ENCODE measurements at regions not wholly inside any gene's neighbourhood (a gene's known extent, or its start where the extent isn't known, plus 50 kb on each side); places are given as distances from the start of the nearest gene placed in this dataset.

GRCh38 chr17:73724341-73724740, 80.1 kb upstream of the SDK2 start:
- no peak for DNase-seq (ENCODE audit: low read depth)

GRCh38 chr17:73724990-73725389, 80.7 kb upstream of the SDK2 start:
- no peak for DNase-seq (ENCODE audit: low read depth)

GRCh38 chr17:73725794-73726515, 81.7 kb upstream of the SDK2 start:
- no peak for DNase-seq (ENCODE audit: low read depth)

GRCh38 chr17:73727941-73728340, 83.7 kb upstream of the SDK2 start:
- no peak for DNase-seq (ENCODE audit: low read depth)

- DNase-seq (ENCODE audit: low read depth): no peak
Observed at GRCh38 chr17:73729101-73729500, 84.9 kb upstream of the SDK2 start.

- no peak for DNase-seq (ENCODE audit: low read depth)
Observed at GRCh38 chr17:73731733-73732132, 87.5 kb upstream of the SDK2 start.

- DNase-seq (ENCODE audit: low read depth): no peak
Observed at GRCh38 chr17:73733517-73733916, 89.3 kb upstream of the SDK2 start.

GRCh38 chr17:73735245-73735644, 91.0 kb upstream of the SDK2 start:
- DNase-seq (ENCODE audit: low read depth): no peak

- DNase-seq (ENCODE audit: low read depth): no peak
Observed at GRCh38 chr17:73738751-73739575, 94.7 kb upstream of the SDK2 start.

GRCh38 chr17:73740370-73740769, 96.1 kb upstream of the SDK2 start:
- DNase-seq (ENCODE audit: low read depth): no peak

- DNase-seq (ENCODE audit: low read depth): no peak
Observed at GRCh38 chr17:73742948-73743381, 98.7 kb upstream of the SDK2 start.

- DNase-seq (ENCODE audit: low read depth): no peak
Observed at GRCh38 chr17:73743518-73744201, 99.4 kb upstream of the SDK2 start.

- DNase-seq (ENCODE audit: low read depth): no peak
Observed at GRCh38 chr17:73744411-73744810, 100.2 kb upstream of the SDK2 start.

- no peak for DNase-seq (ENCODE audit: low read depth)
Observed at GRCh38 chr17:73746314-73747073, 102.2 kb upstream of the SDK2 start.

- no peak for DNase-seq (ENCODE audit: low read depth)
Observed at GRCh38 chr17:73747221-73748002, 103.2 kb upstream of the SDK2 start.

- no peak for DNase-seq (ENCODE audit: low read depth)
Observed at GRCh38 chr17:73748508-73748907, 104.3 kb upstream of the SDK2 start.

- DNase-seq (ENCODE audit: low read depth): peak; percentile 13
Observed at GRCh38 chr17:73749337-73749823, 105.1 kb upstream of the SDK2 start.

GRCh38 chr17:73749928-73750605, 105.8 kb upstream of the SDK2 start:
- DNase-seq (ENCODE audit: low read depth): no peak

- no peak for DNase-seq (ENCODE audit: low read depth)
Observed at GRCh38 chr17:73750975-73751374, 106.7 kb upstream of the SDK2 start.

GRCh38 chr17:73753751-73754496, 109.7 kb upstream of the SDK2 start:
- DNase-seq (ENCODE audit: low read depth): no peak
